Coronary artery (tissue), 2 donors: ENCODE measurements at regions not wholly inside any gene's neighbourhood (a gene's known extent, or its start where the extent isn't known, plus 50 kb on each side); places are given as distances from the start of the nearest gene placed in this dataset.

Experiments
- DNase-seq: peaks from one replicate; pipeline ENCODE4 v3.0.0-alpha.2; 2017; ENCODE audit warnings: low spot score
- H3K27ac ChIP-seq, 2 donors: fragments of 200-600 bp; sonication (generic); one replicate each; pipeline ENCODE4 v1.5.1; 2016 to 2019
- H3K4me3 ChIP-seq: fragments of 200-600 bp; sonication (generic); 2 replicates; pipeline ENCODE4 v1.5.1; 2016; ENCODE audit warnings: mild to moderate bottlenecking, moderate library complexity
- TF ChIP-seq, protein P1 (sequence below): fragments of 200-600 bp; sonication (generic); IDR thresholded peaks from one replicate; pipeline ENCODE4 v1.5.1; 2019; ENCODE audit warnings: antibody characterized with exemption

DNA sequence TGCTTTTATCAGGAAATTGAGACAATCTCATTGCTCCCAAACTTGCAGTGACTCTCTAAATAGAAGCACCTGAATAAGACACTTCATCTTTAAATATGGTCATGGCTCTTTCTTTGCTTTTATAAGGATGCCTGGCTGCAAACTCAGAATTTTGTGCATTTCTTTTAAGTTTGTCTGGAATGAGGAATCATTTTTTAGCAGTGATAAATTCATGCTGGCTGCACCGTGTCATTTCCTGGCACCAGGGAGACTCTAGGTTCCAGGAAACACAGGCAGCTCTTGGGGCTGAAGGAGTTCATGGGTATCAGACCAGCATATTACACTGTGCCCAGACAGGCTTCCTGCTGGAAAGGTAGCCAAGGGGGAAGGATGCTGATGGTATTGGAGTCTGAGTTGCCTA lies 109.9 kb downstream of the NUDT12 start:
- TF ChIP-seq, protein P1, sequence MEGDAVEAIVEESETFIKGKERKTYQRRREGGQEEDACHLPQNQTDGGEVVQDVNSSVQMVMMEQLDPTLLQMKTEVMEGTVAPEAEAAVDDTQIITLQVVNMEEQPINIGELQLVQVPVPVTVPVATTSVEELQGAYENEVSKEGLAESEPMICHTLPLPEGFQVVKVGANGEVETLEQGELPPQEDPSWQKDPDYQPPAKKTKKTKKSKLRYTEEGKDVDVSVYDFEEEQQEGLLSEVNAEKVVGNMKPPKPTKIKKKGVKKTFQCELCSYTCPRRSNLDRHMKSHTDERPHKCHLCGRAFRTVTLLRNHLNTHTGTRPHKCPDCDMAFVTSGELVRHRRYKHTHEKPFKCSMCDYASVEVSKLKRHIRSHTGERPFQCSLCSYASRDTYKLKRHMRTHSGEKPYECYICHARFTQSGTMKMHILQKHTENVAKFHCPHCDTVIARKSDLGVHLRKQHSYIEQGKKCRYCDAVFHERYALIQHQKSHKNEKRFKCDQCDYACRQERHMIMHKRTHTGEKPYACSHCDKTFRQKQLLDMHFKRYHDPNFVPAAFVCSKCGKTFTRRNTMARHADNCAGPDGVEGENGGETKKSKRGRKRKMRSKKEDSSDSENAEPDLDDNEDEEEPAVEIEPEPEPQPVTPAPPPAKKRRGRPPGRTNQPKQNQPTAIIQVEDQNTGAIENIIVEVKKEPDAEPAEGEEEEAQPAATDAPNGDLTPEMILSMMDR: no peak
- H3K27ac ChIP-seq: no peak overlapping the region
- no peak overlapping the region for H3K4me3 ChIP-seq
- DNase-seq: no peak

DNA sequence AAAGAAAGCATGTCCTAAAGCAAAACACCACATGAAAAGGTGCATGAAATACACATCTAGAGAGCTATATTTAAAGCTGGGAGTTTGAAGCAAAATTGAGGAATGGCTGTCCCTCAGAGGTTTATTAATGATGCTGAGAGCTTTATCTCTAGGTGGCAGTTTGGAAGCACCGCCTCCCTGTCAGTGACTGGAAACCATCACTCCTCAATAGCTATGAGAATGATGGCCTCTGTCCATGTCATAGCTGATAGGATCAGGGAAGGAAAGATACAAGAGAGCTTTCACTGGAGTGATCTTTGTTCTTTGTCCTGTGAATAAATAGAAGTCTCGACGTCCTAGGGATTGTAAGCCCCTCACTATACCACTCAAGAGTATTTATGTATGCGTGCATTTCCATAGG lies 110.5 kb downstream of the NUDT12 start:
- no peak for DNase-seq
- TF ChIP-seq, protein P1: no peak
- Histone ChIP-seq H3K4me3 (no peak overlapping the region), H3K27ac (no peak overlapping the region)

DNA sequence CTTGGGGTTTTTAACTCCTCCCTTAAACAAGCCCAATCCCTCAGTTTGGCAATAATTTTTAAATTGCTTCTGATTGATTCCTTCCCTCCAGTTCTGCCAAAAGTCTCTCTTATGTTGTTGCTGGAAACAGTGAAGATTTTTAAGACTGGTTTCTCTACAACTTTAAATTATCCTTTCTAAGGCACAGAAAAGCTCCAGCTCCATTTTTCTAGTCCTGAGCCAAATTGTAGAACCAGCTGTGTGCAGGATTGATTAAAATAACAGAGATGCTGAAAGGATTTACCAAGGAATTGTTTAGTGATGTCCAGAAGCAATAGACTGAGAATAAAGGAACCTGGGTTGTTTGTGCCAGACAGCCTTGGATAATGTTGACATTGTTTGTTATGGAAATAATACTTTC lies 111.3 kb downstream of the NUDT12 start:
- H3K27ac ChIP-seq: no peak overlapping the region
- TF ChIP-seq, protein P1: no peak
- H3K4me3 ChIP-seq: no peak overlapping the region
- DNase-seq: no peak

DNA sequence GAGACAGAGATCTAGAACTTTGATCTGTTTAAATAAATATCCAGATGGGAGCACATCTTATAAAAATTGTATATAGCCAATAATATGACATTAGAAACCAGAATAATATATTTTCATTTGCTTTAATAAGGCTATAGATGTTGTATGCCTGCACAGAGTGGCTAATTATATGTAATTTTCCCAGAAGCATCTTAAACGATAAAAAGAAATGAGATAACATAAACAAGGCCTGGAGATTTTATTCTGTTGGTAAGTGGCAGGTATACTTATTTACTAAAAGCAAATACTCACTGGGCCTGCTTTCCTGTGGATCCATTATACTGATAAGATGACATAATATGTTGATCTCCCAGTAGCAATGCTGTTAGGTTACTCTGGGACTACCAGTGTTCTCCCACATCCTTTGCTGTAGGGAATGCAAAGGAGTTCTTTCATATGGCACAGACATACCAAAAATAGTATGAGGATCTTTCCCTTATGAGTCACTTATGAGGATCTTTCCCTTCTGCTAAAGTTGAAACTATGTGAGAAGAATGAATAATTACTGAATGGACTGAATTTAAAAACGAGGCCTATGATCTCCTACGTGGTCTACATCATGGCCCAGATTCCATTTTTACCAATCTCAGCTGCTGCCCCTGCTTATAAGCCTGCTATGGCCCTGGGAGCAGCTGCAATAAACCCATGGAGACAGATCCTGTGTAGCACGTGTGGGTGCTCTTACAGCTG lies 112.1 kb downstream of the NUDT12 start:
- TF ChIP-seq, protein P1: no peak
- H3K27ac ChIP-seq: no peak overlapping the region
- DNase-seq: no peak
- no peak overlapping the region for H3K4me3 ChIP-seq

DNA sequence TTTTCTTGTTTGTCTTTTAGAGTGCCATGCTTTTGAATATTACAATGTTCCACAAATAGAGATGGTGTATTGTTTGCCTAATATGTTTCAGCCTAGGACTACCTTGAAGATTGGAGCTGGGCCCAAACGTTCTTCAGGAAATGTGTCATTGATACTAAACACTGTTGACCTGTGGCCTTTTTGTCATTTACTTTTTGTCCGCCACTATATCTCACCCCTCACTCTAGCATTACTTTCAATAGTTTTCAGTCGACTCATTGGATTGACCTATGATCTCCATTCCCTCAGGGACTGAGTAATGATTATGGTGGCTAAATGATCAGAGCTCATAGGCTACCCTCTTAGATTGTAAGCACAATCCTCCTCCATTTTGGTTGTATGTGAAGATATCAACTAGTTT lies 115.8 kb downstream of the NUDT12 start:
- Histone ChIP-seq H3K27ac (no peak overlapping the region), H3K4me3 (no peak overlapping the region)
- TF ChIP-seq, protein P1: no peak
- no peak for DNase-seq

DNA sequence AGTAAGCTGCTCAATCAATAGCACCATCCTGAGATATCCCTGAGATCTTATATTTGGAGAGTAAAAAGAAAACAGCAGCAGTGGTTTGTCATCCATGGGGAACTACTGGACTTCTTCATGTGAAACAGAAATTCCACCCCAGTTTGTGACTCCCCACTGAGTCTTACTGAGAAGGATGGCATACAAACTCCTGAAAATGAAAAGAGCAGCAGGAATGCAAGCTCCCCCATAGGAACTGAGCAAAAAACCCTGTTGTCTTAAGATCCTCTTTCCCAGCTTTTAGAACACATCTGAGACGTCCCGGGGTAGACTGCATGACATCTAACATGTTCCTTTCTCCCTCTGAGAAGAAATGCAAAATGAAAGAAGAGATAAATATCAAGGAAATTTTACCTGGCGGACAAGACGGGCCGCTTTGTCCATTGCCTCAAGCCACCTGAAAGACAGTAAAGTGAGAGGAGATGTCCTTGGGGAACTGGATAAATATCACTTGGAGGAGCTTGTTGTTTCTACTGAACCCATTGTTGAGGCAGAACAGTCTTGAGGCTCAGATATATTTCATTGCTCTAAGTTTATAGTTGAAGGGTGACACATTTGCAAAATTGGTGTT lies 117.1 kb downstream of the NUDT12 start:
- Histone ChIP-seq H3K27ac (no peak overlapping the region), H3K4me3 (no peak overlapping the region)
- DNase-seq: no peak
- TF ChIP-seq, protein P1: no peak
